ENCODE measurements at regions not wholly inside any gene's neighbourhood (a gene's known extent, or its start where the extent isn't known, plus 50 kb on each side); places are given as distances from the start of the nearest gene placed in this dataset.

DNA sequence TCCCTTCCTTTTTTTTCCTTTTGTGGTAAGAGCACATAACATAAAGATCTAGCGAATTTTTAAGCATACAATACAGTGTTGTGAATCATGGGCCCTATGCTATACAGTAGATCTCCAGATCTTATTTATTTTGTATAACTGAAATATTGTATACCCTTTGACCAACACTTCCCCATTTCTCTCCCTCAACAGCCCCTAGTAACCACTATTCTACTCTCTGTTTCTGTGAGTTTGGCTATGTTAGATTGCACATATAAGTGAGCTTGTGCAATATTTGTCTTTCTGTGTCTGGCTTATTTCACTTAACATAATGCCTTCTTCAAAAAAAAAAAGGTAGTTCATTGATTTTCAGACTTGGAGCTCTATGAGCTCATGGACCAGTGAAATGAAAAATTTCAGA, 180.5 kb downstream of the C11orf91 start:
- peaks cover 12% of the 10 kb centered on the region; the same call in 1 of the 2 replicates for H3K36me3 Mint-ChIP-seq (ENCODE audit: low read depth)
- no peaks in the 10 kb centered on the region for H3K9me3 Mint-ChIP-seq
- H3K4me3 Mint-ChIP-seq, result no peak overlapping the region
- H3K27ac Mint-ChIP-seq, result no peak overlapping the region
- H3K4me1 Mint-ChIP-seq (ENCODE audit: low read depth), result peaks cover 67% of the 10 kb centered on the region
- TF ChIP-seq, protein P1, sequence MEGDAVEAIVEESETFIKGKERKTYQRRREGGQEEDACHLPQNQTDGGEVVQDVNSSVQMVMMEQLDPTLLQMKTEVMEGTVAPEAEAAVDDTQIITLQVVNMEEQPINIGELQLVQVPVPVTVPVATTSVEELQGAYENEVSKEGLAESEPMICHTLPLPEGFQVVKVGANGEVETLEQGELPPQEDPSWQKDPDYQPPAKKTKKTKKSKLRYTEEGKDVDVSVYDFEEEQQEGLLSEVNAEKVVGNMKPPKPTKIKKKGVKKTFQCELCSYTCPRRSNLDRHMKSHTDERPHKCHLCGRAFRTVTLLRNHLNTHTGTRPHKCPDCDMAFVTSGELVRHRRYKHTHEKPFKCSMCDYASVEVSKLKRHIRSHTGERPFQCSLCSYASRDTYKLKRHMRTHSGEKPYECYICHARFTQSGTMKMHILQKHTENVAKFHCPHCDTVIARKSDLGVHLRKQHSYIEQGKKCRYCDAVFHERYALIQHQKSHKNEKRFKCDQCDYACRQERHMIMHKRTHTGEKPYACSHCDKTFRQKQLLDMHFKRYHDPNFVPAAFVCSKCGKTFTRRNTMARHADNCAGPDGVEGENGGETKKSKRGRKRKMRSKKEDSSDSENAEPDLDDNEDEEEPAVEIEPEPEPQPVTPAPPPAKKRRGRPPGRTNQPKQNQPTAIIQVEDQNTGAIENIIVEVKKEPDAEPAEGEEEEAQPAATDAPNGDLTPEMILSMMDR (IDR thresholded peaks at IDR 0.05), result no peak
- H3K27me3 Mint-ChIP-seq (ENCODE audit: insufficient read depth), result no peaks in the 10 kb centered on the region
- DNase-seq, result no peak

DNA sequence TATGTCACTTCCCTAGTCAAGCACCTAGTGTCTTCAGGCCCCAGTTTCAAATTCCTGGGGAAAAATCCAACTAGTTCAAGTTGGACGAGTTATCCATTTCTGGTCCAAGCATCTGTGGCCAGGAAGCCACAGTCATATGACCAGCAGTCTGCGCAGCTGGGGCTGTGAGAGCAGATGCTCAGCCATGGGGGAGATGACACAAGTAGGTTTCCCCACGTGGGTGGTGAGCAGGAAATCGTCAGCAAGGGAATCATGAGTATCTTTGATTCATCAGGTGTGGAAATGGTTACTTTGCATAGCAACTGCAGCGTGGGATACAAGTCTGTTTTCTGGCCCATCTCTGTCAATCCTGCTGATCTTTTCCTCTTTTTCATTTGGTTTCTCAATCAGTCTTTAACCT, 185.3 kb downstream of the C11orf91 start:
- Mint-ChIP-seq H3K4me3 (peak overlapping the region; percentile 41), H3K4me1 (ENCODE audit: low read depth) (peaks cover 47% of the 10 kb centered on the region), H3K27me3 (ENCODE audit: insufficient read depth) (no peaks in the 10 kb centered on the region), H3K36me3 (ENCODE audit: low read depth) (peaks cover 19% of the 10 kb centered on the region), H3K9me3 (no peaks in the 10 kb centered on the region), H3K27ac (peak overlapping the region; percentile 85)
- TF ChIP-seq, protein P1 (IDR thresholded peaks at IDR 0.05), result no peak
- peak; percentile 71 for DNase-seq

DNA sequence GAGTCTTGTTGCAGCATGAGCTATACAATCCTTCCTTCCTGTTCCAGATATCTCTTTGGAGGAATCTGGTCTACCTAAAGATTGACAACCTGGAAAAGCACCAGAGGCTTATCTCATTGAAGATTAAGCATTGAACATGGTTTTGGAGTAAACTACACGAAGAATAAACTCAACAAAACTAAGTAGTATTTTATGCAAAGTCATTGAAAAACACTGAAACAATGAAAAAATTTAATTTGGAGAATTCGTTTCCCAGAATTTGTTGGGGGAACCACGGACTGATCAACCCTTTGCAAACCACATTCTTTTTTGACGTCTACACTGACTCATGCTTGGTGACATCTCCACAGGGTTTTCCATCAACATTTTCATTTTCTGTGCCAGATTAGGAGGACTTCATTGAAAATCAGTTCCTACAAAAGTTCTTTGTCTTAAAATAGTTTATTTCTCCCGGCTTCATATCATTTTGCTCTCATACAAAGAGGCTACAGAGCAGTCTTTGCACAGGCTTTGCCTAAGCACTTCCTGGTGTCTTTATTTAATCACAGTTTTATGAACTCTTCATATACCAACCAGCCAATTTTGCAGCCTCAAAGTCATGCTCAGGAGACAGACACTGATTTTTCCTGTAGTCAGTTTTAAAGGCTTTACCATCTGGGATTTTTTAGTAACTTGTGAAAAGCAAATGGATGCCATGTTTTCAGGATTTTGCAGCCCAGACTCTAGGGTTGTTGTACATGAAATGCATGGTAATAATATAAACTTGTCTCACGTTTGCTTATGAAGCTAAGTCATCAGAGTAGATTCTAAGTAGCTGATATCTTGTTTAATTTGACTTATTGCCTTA, 186.3 kb downstream of the C11orf91 start:
- Mint-ChIP-seq H3K27me3 (ENCODE audit: insufficient read depth) (no peaks in the 10 kb centered on the region), H3K4me3 (no peak overlapping the region), H3K27ac (0 out of 2 replicates have a peak overlapping the region, but pooled peaks have one; percentile 1), H3K9me3 (no peaks in the 10 kb centered on the region), H3K36me3 (ENCODE audit: low read depth) (peaks cover 19% of the 10 kb centered on the region), H3K4me1 (ENCODE audit: low read depth) (peaks cover 41% of the 10 kb centered on the region)
- TF ChIP-seq, protein P1 (IDR thresholded peaks at IDR 0.05), result no peak
- no peak for DNase-seq

DNA sequence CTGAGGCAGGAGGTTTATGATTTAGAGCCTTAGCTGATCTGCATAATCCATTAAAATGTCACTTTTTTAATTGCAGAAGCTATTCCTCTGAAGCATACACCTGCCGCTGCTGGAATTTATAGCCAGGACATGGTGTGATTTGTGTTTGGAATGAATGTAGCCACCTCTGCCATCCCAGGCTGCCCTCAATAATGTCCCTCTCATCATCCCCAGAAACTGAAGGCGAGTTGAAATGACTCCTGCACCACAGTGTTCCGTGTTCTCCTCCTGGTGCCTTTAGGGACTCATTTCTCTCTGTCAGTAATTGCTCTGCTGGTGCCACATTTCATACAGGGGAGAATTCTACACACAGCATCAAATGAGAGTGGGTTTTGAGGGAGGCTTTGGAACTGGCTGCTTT, 191.0 kb downstream of the C11orf91 start:
- no peaks in the 10 kb centered on the region; the same call in 1 of the 2 replicates for H3K27me3 Mint-ChIP-seq (ENCODE audit: insufficient read depth)
- H3K9me3 Mint-ChIP-seq, result no peaks in the 10 kb centered on the region
- no peak overlapping the region for H3K27ac Mint-ChIP-seq
- H3K36me3 Mint-ChIP-seq (ENCODE audit: low read depth), result peaks cover 11% of the 10 kb centered on the region; the same call in 1 of the 2 replicates
- H3K4me3 Mint-ChIP-seq, result no peak overlapping the region
- H3K4me1 Mint-ChIP-seq (ENCODE audit: low read depth), result peaks cover 50% of the 10 kb centered on the region
- no peak for DNase-seq
- TF ChIP-seq, protein P1 (IDR thresholded peaks at IDR 0.05), result no peak

DNA sequence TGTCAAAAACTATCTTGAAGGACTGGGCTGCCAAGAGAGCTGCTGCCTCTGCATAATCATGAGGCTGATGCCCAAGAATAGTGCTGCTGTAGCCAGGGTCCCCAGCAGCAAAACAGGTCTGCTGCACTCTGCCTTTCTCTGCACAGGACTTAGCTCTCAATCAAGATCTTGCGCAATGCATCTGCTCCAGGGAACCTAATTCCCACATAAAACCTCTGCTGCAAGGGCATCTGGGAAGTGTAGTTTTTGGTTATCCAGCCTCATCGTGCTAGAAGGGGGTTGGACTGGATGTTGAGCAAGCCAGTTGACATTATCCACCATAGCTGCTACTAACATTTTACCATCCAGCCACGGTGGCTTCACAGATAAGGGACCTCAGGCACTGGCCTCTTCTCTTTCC, 192.7 kb downstream of the C11orf91 start:
- Mint-ChIP-seq H3K9me3 (no peaks in the 10 kb centered on the region), H3K4me1 (ENCODE audit: low read depth) (peaks cover 40% of the 10 kb centered on the region), H3K36me3 (ENCODE audit: low read depth) (peaks cover 4% of the 10 kb centered on the region; the same call in 1 of the 2 replicates), H3K27me3 (ENCODE audit: insufficient read depth) (no peaks in the 10 kb centered on the region; the same call in 1 of the 2 replicates), H3K27ac (no peak overlapping the region), H3K4me3 (no peak overlapping the region)
- peak; percentile 27 for DNase-seq
- TF ChIP-seq, protein P1 (IDR thresholded peaks at IDR 0.05), result no peak

Measured in HFFc6 (cell line).